Mesothelial cell of epicardium (in vitro differentiated cells): ENCODE measurements at regions not wholly inside any gene's neighbourhood (a gene's known extent, or its start where the extent isn't known, plus 50 kb on each side); places are given as distances from the start of the nearest gene placed in this dataset.

Experiments
- DNase-seq, 2 experiments: peaks; one replicate each; pipeline ENCODE4 v3.0.0; 2021; ENCODE audit warnings: low spot score in 2 of 2; ENCODE audit not compliant: unreplicated experiment in 2 of 2
- H3K27ac Mint-ChIP-seq: 2 replicates; pipeline ENCODE4 v1.8.0; 2021; ENCODE audit warnings: mixed read lengths
- H3K27me3 Mint-ChIP-seq: 2 replicates; pipeline ENCODE4 v1.8.0; 2021; ENCODE audit warnings: low read depth, mixed read lengths
- H3K36me3 Mint-ChIP-seq: 2 replicates; pipeline ENCODE4 v1.8.0; 2021; ENCODE audit warnings: mixed read lengths
- H3K4me1 Mint-ChIP-seq: 2 replicates; pipeline ENCODE4 v1.8.0; 2021; ENCODE audit warnings: mixed read lengths
- H3K4me3 Mint-ChIP-seq: 2 replicates; pipeline ENCODE4 v1.8.0; 2021; ENCODE audit warnings: mild to moderate bottlenecking, moderate library complexity, mixed read lengths
- H3K9me3 Mint-ChIP-seq: 2 replicates; pipeline ENCODE4 v1.8.0; 2021; ENCODE audit warnings: mixed read lengths
- TF ChIP-seq, protein P1 (sequence below): fragments of 200-600 bp; sonication (generic); IDR thresholded peaks from one replicate; pipeline ENCODE4 v1.5.0; 2021; ENCODE audit warnings: antibody characterized with exemption; ENCODE audit not compliant: unreplicated experiment

- TF ChIP-seq, protein P1, sequence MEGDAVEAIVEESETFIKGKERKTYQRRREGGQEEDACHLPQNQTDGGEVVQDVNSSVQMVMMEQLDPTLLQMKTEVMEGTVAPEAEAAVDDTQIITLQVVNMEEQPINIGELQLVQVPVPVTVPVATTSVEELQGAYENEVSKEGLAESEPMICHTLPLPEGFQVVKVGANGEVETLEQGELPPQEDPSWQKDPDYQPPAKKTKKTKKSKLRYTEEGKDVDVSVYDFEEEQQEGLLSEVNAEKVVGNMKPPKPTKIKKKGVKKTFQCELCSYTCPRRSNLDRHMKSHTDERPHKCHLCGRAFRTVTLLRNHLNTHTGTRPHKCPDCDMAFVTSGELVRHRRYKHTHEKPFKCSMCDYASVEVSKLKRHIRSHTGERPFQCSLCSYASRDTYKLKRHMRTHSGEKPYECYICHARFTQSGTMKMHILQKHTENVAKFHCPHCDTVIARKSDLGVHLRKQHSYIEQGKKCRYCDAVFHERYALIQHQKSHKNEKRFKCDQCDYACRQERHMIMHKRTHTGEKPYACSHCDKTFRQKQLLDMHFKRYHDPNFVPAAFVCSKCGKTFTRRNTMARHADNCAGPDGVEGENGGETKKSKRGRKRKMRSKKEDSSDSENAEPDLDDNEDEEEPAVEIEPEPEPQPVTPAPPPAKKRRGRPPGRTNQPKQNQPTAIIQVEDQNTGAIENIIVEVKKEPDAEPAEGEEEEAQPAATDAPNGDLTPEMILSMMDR = no peak
- no peak overlapping the region for H3K27ac Mint-ChIP-seq
- no peaks in the 10 kb centered on the region for H3K4me1 Mint-ChIP-seq
- no peaks in the 10 kb centered on the region for H3K9me3 Mint-ChIP-seq
- H3K4me3 Mint-ChIP-seq = no peak overlapping the region
- H3K27me3 Mint-ChIP-seq = no peaks in the 10 kb centered on the region
- no peaks in the 10 kb centered on the region for H3K36me3 Mint-ChIP-seq
- no peak for DNase-seq
Measured at GRCh38 chr6:98514796-98515195, 319.6 kb upstream of the POU3F2 start.

GRCh38 chr6:98516206-98516605, 318.2 kb upstream of the POU3F2 start:
- Mint-ChIP-seq H3K27ac (no peak overlapping the region), H3K27me3 (no peaks in the 10 kb centered on the region), H3K4me1 (no peaks in the 10 kb centered on the region), H3K36me3 (no peaks in the 10 kb centered on the region), H3K4me3 (no peak overlapping the region), H3K9me3 (peaks cover 5% of the 10 kb centered on the region)
- TF ChIP-seq, protein P1 = no peak
- DNase-seq = no peak

DNA sequence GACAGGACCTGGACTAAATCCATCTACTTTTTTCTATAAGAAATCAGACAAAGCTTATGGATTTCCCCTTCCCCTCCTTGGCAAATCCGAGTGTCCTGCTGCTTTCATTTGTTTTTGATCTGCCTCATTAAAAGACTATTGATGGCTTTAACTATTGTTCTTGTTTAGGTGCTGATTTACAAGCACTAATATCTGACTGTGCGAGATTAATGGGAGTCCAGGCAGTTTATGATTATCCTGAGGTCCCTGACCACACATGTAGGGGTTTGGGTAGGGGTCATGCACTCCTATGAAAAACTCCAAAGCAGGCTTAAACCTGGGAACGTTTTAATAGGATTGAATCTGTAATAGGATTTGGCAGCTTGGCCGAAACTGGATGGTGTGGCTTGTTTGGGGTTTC, 317.5 kb upstream of the POU3F2 start:
- H3K27me3 Mint-ChIP-seq = no peaks in the 10 kb centered on the region
- no peaks in the 10 kb centered on the region for H3K4me1 Mint-ChIP-seq
- H3K9me3 Mint-ChIP-seq = peaks cover 7% of the 10 kb centered on the region
- H3K36me3 Mint-ChIP-seq = no peaks in the 10 kb centered on the region
- TF ChIP-seq, protein P1 = no peak
- H3K27ac Mint-ChIP-seq = no peak overlapping the region
- no peak for DNase-seq
- no peak overlapping the region for H3K4me3 Mint-ChIP-seq

- DNase-seq = no peak
- H3K9me3 Mint-ChIP-seq = peaks cover 12% of the 10 kb centered on the region
- TF ChIP-seq, protein P1 = no peak
- no peaks in the 10 kb centered on the region for H3K27me3 Mint-ChIP-seq
- no peaks in the 10 kb centered on the region for H3K36me3 Mint-ChIP-seq
- H3K27ac Mint-ChIP-seq = no peak overlapping the region
- no peak overlapping the region for H3K4me3 Mint-ChIP-seq
- no peaks in the 10 kb centered on the region for H3K4me1 Mint-ChIP-seq
Measured at GRCh38 chr6:98525860-98526259, 308.5 kb upstream of the POU3F2 start.

GRCh38 chr6:98526465-98526864, 307.9 kb upstream of the POU3F2 start:
- Mint-ChIP-seq H3K4me3 (no peak overlapping the region), H3K4me1 (no peaks in the 10 kb centered on the region), H3K9me3 (peaks cover 7% of the 10 kb centered on the region), H3K27ac (no peak overlapping the region), H3K36me3 (no peaks in the 10 kb centered on the region), H3K27me3 (no peaks in the 10 kb centered on the region)
- DNase-seq = no peak
- TF ChIP-seq, protein P1 = no peak

GRCh38 chr6:98529364-98529763, 305.0 kb upstream of the POU3F2 start:
- Mint-ChIP-seq H3K4me3 (no peak overlapping the region), H3K27me3 (no peaks in the 10 kb centered on the region), H3K36me3 (no peaks in the 10 kb centered on the region), H3K4me1 (no peaks in the 10 kb centered on the region), H3K27ac (no peak overlapping the region), H3K9me3 (peaks cover 9% of the 10 kb centered on the region)
- TF ChIP-seq, protein P1 = no peak
- no peak for DNase-seq
